ENCODE measurements at regions not wholly inside any gene's neighbourhood (a gene's known extent, or its start where the extent isn't known, plus 50 kb on each side); places are given as distances from the start of the nearest gene placed in this dataset.
A peak's percentile ranks its signal among the peaks of the same experiment; 100 is the strongest.
"Not testable (repeated sequence)": the region's sequence is repeated elsewhere in the genome, so short reads cannot be mapped to it uniquely, and the experiment has no call there.

DNA sequence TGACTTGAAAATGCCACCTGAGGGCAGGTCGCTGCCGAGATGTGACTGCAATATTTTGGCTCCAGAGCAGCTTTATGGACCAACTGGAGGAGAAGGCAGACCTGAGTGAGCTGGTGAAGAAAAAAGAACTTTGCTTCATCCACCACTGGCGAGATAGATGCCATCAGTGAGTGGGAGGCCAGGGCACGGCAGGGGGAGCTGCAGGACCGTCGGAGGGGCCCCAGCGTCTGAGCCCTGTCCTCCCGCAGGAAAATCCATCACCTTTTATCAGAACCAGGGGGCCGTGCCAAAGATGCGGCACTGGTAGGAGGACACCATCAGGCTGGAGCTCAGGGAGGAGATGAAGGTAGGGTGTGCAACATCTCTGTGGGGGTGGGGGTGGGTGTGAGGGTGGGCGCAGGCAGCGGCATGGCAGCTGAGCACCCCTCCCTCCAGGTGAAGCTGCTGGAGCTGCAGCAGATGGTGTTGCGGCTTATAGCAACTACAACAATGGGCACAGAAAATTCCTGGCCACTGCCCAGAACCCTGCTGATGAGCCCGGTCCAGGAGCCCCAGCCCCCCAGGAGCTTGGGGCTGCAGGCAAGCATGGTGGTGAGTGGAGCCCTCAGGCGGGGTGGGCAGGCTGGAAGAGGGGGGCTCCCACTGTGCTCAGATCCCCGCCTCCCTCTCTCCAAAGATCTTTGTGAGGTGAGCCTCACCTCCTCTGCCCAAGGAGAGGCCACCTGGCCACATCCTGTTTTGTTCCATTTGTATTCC is 102.4 kb upstream of the FAN1 start:
- H3K4me3 Mint-ChIP-seq, H3K27ac Mint-ChIP-seq, H3K4me1 Mint-ChIP-seq, H3K9me3 Mint-ChIP-seq, H3K36me3 Mint-ChIP-seq, H3K27me3 Mint-ChIP-seq: not testable (repeated sequence)

DNA sequence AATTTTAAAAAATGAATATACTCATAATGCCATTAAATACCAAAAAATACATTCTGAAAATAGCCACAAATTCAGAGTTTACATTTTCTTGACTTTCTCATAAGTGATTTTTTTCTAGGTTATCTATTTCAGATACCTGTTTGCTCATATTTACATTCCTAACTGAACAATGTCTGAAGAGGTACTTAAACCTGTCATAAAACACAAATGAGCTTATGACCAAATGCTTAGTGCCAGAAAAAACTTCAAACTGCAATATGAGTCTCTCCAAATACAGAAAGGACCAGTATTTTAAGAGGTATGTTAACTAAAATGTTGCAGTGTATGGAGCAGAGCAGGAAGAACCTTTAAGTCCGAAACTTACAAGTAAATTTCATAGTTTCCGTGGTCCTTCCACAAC is 101.7 kb upstream of the FAN1 start:
- not testable (repeated sequence) for H3K9me3 Mint-ChIP-seq, H3K4me3 Mint-ChIP-seq, H3K36me3 Mint-ChIP-seq, H3K4me1 Mint-ChIP-seq, H3K27ac Mint-ChIP-seq, H3K27me3 Mint-ChIP-seq

DNA sequence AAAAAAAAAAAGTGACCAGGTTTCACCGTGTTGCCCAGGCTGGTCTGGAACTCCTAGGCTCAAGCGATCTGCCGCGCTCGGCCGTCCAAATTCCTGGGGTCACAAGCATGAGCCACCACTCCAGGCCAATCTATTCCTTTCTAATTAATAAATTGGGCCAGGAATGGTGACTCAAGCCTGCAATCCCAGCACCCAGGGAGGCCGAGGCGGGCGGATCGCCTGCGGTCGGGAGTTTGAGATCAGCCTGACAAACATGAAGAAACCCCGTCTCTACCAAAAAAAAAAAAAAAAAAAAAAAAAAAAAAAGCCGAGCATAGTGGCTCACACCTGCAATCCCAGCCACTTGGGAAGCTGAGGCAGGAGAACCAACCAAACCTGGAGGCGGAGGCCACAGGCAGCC is 100.0 kb upstream of the FAN1 start:
- not testable (repeated sequence) for H3K27ac Mint-ChIP-seq, H3K36me3 Mint-ChIP-seq, H3K4me1 Mint-ChIP-seq, H3K27me3 Mint-ChIP-seq, H3K9me3 Mint-ChIP-seq, H3K4me3 Mint-ChIP-seq

DNA sequence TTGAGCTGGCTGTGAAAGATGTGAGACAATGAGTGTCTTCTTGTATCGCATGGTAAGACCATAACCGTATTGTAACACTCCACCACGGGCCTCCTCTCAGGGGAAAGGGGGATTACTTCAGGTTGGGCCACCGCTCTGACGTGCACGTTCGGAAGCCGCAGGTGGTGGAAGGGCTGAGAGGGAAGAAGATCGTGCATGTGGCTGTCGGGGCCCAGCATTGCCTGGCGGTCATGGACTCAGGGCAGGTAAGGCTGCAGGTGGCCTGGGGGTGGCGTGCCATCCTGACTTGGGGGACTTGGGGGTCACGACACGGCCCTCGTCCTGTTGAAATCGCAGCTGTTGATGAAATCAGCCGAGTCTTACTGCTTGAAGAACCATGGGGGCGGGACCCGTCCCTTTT is 87.3 kb upstream of the FAN1 start:
- Mint-ChIP-seq H3K4me1 (peaks cover 0 to 3% (median 0%) of the 10 kb centered on the region in 3 donors), H3K36me3 (no peaks in the 10 kb centered on the region)

DNA sequence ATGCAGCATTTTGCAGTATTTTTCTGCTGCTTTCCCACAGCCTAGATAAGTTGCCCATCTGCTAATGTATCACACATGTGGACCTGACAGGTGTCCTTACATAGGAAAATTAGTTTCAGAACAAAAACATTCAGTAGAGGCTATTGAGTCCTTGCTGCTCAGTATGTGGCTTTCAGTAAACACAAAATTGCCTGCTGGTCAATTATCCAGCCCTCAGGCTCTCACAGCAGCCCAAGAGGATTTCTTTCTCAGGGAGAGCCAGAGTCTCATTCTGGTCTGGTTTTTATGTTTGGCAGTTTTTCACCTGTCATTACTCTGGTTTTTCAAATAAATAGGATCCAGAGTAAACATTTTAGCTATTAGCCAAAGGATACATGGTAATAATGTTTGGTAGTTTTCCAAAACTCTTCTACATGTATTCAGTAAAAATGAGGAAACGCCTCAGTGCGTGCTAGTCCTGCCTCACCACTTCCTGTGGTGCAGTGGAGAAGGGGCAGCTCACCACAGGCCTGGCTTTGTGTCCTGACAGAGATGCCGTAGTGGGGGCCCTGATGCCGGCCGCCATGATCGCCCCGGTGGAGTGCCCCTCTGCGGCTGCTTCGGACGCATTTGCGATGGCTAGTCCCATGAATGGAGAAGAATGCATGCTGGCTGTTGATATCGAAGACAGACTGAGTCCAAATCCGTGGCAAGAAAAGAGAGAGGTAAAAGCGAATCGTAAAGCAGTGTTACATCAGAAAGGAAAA is 80.5 kb upstream of the FAN1 start:
- not testable (repeated sequence) for H3K36me3 Mint-ChIP-seq, H3K27me3 Mint-ChIP-seq, H3K9me3 Mint-ChIP-seq
- H3K27ac Mint-ChIP-seq, result peak overlapping the region; percentile 59 to 85 (median 63)
- peak overlapping the region; percentile 90 to 95 (median 93) for H3K4me3 Mint-ChIP-seq
- peaks cover 0 to 15% (median 14%) of the 10 kb centered on the region in 3 donors for H3K4me1 Mint-ChIP-seq

More for the DNA sequence above, 87.3 kb upstream of the FAN1 start:
- no peak overlapping the region for H3K4me3 Mint-ChIP-seq
- no peaks in the 10 kb centered on the region for H3K27me3 Mint-ChIP-seq
- peaks cover 0 to 1% (median 0%) of the 10 kb centered on the region in 3 donors for H3K9me3 Mint-ChIP-seq
- no peak overlapping the region for H3K27ac Mint-ChIP-seq

DNA sequence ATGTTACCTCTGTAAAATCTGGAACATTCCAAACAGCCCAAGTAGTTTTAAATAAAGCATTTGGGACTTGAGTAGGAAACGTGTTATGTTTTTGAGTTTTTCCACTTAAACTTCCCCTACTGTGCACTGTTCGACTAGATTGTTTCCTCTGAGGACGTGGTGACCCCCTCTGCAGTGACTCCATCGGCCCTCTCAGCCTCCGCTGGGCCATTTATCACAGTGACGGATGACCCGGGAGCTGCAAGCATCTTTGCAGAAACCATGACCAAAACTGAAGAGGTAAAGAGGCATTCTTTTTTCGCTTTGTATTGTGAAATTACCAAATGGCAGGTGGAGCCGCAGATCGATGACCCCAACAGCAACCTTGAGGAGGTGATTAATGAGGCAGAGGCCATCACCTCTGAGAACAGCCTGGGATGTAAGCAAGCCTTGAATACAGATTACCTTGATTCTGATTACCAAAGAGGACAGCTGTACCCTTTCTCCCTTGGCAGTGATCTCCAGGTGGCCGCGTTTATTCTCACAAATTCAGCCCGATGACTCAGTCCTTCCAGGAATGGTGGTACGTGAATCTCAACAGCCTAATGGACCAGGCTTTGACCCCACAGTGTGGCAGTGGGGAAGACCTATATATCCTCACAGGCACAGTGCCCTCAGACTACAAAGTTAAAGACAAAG is 79.1 kb upstream of the FAN1 start:
- peaks cover 2% of the 10 kb centered on the region for H3K27me3 Mint-ChIP-seq
- peaks cover 1% of the 10 kb centered on the region for H3K36me3 Mint-ChIP-seq
- H3K4me3 Mint-ChIP-seq, result peak overlapping the region in 3 of 4 donors; percentile 17 to 73 (median 52)
- no peaks in the 10 kb centered on the region for H3K9me3 Mint-ChIP-seq
- no peak overlapping the region for H3K27ac Mint-ChIP-seq
- H3K4me1 Mint-ChIP-seq, result peaks cover 0 to 15% (median 14%) of the 10 kb centered on the region in 3 donors

DNA sequence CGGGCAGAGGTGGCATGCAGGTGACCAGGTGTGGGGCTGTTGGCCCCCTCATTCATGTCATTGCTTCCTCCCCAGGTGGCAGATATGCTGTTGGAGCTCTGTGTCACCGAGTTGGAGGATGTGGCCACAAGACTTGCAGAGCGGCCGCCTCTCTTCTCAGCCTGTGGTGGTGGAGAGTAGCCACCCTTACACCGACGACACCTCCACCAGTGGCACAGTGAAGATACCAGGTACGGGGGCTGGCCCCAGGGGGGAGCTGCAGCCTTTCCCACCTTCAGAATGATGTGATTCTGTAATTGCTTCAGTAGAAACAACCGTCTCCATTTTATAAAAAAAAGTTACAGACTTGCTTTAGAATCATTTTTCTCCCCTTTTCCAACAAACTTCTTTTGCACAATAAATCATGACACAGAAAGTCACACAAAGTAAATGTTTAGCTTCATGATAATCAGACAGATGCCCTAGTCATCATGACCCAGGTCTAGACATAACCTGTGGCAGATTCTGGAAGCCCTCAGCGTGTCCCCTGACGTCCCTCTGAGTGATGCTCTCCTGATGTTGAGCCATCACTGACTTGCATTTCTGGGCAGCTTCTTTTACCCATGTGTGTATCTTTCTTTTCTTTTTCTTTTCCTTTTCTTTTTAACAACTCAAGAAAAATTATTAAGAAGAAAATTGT is 76.0 kb upstream of the FAN1 start:
- no peak overlapping the region for H3K27ac Mint-ChIP-seq
- no peak overlapping the region for H3K4me3 Mint-ChIP-seq
- H3K36me3 Mint-ChIP-seq, result peaks cover 1% of the 10 kb centered on the region
- peaks cover under 1% of the 10 kb centered on the region for H3K27me3 Mint-ChIP-seq
- H3K9me3 Mint-ChIP-seq, result no peaks in the 10 kb centered on the region
- H3K4me1 Mint-ChIP-seq, result peaks cover 12 to 19% (median 18%) of the 10 kb centered on the region in 3 donors

DNA sequence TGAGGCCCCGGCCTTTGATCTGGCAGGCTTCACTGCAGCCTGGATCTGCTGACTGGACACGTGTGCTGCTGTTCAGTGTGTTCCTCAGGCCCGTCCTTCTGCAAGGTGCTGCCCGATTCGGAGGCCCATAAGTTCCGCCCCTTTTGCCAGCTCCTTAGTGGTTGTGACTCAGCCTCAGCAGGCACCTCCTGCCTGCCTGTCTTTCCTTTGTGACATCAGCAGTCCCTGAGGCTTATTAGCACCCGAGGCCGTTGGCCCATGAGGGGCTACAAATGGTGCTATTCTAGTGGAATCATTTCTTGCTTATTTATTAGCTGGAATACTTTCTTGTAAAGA is 75.4 kb upstream of the FAN1 start:
- H3K4me3 Mint-ChIP-seq, H3K36me3 Mint-ChIP-seq, H3K27me3 Mint-ChIP-seq, H3K9me3 Mint-ChIP-seq: not testable (repeated sequence)
- Mint-ChIP-seq H3K27ac (peak overlapping the region in 1 of 3 donors; percentile 23), H3K4me1 (peaks cover 12 to 16% (median 15%) of the 10 kb centered on the region in 3 donors)

DNA sequence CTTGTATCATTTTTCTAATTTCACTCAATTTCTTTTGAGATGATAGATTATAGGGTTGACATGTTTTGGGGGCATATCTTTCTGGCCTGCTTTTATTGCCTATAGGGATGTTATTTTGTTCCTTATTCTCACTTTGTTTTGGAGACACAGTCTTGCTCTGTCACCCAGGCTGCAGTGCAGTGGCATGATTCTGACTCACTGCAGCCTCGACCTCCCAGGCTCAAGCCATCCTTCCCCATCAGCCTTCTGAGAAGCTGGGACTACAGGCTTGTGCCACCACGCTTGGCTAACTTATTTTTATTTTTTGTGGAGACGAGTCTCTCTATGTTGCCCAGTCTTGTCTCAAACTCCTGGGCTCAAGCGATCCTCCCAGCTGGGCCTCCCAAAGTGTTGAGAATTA is 72.8 kb upstream of the FAN1 start:
- Mint-ChIP-seq H3K4me3 (peak overlapping the region in 2 of 4 donors; percentile 43 to 68), H3K27me3 (no peaks in the 10 kb centered on the region), H3K4me1 (peaks cover 11 to 14% (median 12%) of the 10 kb centered on the region in 3 donors), H3K9me3 (no peaks in the 10 kb centered on the region), H3K27ac (peak overlapping the region in 2 of 3 donors; percentile 1 to 91), H3K36me3 (peaks cover 1% of the 10 kb centered on the region)

DNA sequence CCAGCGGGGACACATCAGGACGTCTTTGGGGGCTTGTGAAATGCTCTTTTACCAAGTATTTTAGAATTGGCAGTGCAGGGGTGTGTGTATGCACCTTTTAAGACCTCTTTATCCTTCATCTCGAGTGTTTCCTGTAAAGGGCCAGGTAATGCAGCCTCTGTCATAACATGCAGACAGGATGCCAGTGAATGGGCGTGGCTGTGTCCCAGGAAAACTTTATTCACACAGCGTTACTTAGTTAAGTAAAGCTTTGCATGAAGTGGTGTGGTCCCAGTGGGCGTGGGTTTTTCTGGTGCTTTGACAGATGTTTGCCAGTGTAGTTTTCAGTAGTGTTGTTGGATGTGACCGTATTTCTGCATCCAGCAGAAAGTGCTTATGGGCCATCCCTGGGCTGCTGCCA is 70.3 kb upstream of the FAN1 start:
- H3K27ac Mint-ChIP-seq, H3K27me3 Mint-ChIP-seq, H3K4me3 Mint-ChIP-seq, H3K9me3 Mint-ChIP-seq, H3K36me3 Mint-ChIP-seq: not testable (repeated sequence)
- peaks cover 11 to 14% (median 12%) of the 10 kb centered on the region in 3 donors for H3K4me1 Mint-ChIP-seq

DNA sequence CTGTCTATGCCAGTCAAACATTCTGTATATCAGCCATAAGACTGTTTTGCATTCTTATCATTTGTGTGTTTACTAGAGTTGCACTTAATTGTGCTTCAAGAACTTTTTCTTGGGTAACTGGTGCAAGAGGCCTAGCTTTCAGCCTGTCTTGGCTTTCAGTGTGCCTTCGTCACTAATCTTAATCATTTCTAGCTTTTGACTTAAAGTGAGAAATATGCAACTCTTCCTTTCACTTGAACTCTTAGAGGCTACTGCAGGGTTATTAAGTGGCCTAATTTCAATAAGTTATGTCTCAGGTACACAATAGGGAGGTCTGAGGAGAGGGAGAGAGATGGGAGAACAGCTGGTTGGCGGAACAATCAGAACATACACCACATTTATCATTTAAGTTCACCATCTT is 62.1 kb upstream of the FAN1 start:
- not testable (repeated sequence) for H3K27me3 Mint-ChIP-seq, H3K27ac Mint-ChIP-seq, H3K36me3 Mint-ChIP-seq, H3K9me3 Mint-ChIP-seq
- Mint-ChIP-seq H3K4me3 (peak overlapping the region in 1 of 4 donors; percentile 63), H3K4me1 (peaks cover 11 to 18% (median 15%) of the 10 kb centered on the region in 3 donors)

DNA sequence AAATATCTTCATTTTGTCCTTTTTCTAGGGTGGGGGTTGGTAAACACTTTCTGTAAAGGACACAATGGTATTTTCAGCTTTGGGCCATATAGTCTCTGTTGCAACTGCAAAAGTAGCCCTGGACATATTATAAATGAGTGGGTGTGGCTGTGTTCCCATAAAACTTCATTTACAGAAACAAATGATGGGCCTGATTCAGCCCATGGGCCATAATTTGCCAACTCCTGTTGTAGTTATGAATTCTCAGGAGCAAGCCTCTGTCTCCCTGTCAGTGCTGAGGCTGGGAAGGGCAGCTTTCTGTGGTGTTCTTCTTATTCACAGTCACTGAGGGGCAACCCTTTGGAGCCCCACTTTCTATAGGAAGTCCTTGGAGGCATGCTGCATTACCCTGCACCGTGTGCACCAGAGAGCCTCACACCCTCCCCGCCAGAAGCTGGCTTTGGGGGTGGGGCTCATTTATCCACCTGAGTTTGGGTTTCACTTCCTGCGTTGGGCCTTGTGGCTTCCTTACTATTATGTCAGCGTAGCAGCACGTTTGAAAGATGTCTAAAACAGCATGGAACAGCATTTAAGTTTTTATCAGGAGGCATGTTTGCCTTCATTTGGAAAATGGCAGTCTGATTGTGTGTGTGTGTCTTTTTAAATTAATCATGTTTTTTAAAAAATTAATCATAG is 60.8 kb upstream of the FAN1 start:
- H3K27ac Mint-ChIP-seq, H3K9me3 Mint-ChIP-seq, H3K27me3 Mint-ChIP-seq, H3K36me3 Mint-ChIP-seq: not testable (repeated sequence)
- H3K4me3 Mint-ChIP-seq, result peak overlapping the region in 1 of 4 donors; percentile 46
- peaks cover 11 to 18% (median 15%) of the 10 kb centered on the region in 3 donors for H3K4me1 Mint-ChIP-seq

DNA sequence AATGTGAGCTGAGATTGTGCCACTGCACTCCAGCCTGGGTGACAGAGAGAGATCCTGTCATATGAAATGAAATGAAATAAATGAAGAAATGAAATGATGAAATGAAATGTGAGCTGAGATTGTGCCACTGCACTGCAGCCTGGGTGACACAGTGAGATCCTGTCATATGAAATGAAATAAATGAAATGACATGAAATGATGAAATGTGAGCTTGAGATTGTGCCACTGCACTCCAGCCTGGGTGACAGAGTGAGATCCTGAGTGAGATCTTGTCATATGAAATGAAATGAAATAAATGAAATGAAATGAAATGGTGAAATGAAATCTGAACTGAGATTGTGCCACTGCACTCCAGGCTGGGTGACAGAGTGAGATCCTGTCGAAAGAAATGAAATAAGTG is 58.2 kb upstream of the FAN1 start:
- not testable (repeated sequence) for H3K27me3 Mint-ChIP-seq, H3K36me3 Mint-ChIP-seq, H3K9me3 Mint-ChIP-seq, H3K4me3 Mint-ChIP-seq, H3K27ac Mint-ChIP-seq
- H3K4me1 Mint-ChIP-seq, result peaks cover 11 to 18% (median 15%) of the 10 kb centered on the region in 3 donors
